ENCODE measurements at regions not wholly inside any gene's neighbourhood (a gene's known extent, or its start where the extent isn't known, plus 50 kb on each side); places are given as distances from the start of the nearest gene placed in this dataset.

GRCh38 chr1:73953586-73953985 lies 244.4 kb downstream of the LRRIQ3 start:
- no peak for DNase-seq

DNA sequence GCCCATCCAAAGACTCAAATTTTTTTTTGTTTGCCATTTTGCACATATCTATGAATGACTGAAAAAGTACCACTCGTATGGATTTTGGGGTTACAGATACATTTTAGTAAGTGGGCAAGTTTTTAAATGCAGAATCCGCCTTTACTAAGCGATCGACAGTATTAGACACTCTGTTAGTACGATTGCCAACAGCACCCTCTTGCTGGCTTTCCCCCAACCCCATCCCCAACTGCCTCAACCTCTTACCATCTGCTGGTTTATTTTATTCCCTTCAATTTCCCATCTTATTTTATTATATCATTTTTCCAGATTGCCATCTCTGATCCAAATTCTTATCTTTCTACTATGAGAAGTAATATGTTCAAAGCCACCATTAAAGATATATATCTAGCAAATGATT lies 244.8 kb downstream of the LRRIQ3 start:
- DNase-seq, result no peak

GRCh38 chr1:73948055-73948454 lies 249.9 kb downstream of the LRRIQ3 start:
- DNase-seq, result no peak

DNA sequence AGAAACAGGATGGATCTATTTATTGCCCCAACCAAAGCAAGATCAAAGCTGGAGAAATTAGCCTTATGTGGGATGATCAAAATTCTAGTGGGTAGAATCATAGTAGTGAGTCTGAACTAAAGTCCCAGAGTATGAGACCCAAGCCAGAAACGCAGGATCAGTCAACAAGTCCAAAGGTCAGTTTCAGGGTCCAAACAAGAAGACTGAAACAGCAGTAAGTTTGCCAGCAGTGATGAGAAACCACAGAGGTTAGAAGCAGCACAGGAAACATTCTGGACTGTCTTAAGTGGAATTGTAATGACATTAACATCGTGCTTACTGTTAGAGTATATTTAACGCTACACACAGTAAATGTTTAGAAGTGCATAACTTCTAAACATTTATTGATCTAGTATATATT lies 251.0 kb downstream of the LRRIQ3 start:
- no peak for DNase-seq

DNA sequence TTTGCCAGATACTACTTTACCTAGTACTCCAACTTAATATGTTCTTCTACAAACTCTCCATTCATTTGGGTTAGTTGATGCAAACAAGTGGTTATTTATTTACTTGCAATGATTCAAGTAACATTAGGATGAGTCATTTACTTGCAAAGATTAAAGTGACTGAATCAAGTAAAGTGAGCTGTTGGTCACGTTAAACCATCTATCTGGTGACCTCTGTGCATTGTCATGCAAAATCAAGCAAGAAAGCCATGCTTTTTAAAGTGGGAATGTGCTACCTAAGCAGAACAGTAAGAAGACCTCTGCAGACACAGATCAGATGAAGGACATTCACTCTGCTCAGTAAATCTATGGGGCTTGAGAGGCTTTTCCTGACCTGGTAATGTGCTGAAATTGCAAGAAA lies 254.7 kb downstream of the LRRIQ3 start:
- no peak for DNase-seq

DNA sequence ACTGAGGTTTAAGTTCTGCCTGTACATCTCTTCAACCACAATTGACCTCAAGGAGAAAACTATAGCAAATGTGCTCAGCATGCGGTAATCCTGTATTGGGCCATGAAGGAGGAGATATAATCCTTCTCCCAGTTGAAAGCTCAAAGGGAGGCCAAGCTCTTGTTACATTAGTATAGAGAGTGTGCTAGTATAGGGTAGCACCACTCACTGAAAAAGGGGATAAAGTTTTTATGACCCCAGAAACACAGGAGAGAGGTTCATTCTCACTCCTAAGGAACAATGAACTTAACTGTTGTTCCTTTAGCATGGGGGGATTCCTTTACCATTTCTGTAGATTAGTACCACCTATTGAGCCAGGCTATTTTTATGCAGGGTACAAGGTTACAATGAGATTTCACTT lies 267.7 kb downstream of the LRRIQ3 start:
- no peak for DNase-seq

DNA sequence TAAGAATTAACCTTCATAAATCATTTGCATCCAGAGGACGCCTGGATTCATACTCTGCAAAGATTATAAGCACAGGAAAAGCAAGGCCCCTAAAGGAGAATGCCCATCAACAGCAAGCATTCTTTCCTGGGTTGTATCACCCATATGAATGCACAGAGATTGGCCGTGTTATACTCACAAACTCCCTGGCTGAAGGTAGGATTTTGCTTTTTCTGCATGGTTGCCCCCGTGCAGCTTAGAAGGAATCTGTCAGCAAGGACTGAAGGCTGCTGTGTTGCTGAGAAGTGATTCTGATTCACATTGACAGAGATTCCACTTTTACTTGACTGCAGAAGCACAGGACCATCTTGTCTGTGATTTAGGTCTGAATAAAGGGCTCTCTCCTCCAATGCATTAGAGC lies 283.0 kb downstream of the LRRIQ3 start:
- DNase-seq, result no peak

DNA sequence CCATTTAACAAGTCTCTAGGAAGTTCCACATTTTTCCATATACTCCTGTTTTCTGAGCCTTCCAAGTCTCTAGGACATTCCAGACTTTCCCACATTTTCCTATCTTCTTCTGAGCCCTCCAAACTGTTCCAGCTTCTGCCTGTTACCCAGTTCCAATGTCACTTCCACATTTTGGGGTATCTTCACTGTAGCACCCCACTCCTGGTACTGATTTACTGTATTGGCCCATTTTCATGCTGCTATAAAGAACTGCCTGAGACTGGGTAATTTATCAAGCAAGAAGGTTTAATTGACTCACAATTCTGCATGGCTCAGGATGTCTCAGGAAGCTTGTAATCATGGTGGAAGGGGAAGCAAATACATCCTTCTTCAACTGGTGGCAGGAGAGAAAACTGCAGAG lies 285.0 kb downstream of the LRRIQ3 start:
- DNase-seq, result no peak

DNA sequence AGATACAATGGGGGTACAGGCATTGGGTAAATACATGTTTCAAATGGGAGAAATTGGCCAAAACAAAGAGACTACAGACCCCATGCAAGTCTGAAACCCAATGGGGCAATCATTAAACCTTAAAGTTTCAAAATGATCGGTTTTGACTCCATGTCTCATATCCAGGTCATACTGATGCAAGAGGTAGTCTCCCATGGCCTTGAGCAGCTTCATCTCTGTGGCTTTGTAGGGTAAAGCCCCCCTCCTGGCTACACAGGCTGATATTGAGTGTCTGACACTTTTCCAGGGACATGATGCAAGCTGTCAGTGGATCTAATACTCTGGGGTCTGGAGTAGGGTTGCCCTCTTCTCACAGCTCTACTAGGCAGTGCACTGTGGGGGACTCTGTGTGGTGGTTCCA lies 286.1 kb downstream of the LRRIQ3 start:
- no peak for DNase-seq

DNA sequence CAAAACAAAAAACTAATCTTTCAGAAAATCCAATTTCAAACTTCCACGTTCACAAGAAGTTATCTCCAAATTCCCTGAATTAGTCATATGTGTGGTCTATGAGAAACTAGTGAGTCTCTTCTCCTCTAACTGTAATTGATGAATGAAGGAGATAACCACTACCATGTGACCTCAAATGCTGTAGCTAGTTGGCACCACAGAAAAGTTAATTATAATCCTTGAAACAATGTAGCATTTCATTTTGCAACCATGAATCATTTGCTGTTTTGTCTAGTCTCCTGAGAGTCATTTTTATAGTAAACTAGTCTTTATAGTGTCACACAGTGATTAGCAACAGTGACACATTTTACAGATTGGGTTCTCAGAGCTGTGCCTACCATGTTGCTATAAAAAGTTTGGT lies 287.5 kb downstream of the LRRIQ3 start:
- no peak for DNase-seq

- DNase-seq, result no peak
Measured at GRCh38 chr1:73910062-73910461, 287.9 kb downstream of the LRRIQ3 start.

DNA sequence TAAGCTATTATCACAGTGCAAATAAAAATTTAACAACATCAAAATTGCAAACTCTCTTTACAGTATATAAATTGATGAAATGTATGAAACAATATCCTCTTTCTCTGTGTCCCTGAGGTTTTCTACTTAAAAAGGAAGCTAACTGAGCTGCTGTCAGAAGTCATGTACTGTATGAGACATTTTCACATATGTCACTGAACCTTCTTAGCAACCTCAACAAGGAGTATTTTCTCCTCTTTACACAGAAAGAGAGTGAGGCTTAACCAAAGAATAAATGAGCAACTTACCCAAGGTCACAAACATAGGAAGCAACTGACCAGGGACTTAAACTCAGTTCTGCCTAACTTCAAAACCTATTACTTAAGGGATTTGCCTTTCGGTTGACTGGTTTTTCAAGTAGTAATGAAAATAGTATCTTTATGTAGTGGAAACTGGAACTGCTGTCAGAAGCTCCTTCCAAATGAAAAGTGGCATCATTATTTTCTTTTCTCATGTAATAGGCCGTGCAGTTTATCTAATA lies 288.9 kb downstream of the LRRIQ3 start:
- no peak for DNase-seq

- DNase-seq, result no peak
Measured at GRCh38 chr1:73907051-73907450, 290.9 kb downstream of the LRRIQ3 start.

DNA sequence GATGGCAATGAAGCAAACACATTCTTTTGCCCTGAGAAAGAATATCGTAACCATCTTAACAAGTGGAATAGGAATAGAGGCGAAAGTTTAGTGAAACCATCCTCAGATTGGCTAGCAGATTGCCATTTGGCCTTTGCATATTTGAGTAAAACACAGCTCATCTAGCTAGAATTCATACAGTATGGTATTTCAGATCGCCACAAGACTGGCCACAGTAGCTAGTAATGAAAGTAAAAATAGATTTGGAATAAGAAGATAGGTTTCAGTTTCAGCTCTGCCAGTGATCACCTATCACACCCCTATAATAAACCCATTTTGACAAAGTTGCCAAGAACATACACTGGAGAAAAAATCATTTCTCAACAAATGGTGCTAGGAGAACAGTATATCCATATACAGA lies 294.9 kb downstream of the LRRIQ3 start:
- no peak for DNase-seq

DNA sequence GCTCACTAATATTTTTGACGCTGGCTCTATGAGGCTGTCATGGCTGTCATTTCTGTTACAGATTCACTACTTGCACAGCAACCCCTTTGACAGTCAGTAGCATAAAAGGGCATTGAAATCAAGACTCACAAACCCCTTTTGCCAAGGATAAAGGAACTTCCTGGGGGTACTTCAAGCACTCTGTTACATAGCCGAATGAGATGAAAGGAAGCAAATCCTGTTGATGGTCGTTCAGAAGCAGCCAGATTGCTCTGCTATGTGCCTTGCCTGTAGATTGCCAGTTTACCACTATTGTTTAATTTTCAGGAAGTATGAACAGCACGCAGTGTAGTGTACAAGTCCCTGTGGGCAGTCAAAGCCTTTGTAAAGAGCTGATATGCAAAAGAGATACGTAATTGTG lies 296.2 kb downstream of the LRRIQ3 start:
- no peak for DNase-seq

- DNase-seq, result no peak
Measured at GRCh38 chr1:73899311-73899710, 298.7 kb downstream of the LRRIQ3 start.

- DNase-seq, result no peak
Measured at GRCh38 chr1:73898540-73898939, 299.4 kb downstream of the LRRIQ3 start.

DNA sequence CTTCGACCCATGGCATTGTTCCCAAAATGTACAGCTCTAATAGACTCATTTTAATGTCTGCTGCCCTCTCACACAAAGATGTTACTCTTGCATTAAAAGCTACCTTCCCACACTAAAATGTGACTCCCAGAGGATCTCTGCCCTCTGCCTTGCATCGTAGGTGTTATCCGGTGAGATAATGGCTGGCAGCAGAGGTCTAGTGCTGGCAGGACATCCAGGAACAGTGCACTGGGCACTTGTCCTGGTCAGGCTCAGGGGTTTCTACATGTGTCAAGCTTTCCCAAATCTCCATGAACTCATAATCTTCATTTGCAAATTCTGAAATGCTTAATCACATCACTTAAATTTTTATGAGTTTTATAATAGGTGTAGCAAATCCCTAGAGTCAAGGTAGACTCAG lies 310.6 kb downstream of the LRRIQ3 start:
- DNase-seq, result no peak

DNA sequence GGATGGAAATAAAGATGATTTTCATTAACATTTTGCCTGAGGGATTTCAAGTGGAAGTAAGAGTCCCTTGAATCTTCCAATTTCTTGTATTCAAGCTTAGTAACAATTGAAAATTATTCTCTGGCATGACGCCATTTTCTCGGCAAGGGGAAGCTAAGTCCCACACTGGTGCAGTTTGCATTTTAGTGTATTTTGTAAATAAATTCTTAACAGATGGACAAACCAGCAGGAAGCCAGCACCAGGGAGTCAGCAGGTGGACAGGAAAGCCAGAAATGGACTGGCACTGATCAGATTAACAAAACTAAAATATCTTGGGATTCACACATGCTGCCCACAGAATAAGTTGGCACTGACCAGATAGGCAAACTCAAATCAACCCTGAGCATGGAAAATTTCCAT lies 311.3 kb downstream of the LRRIQ3 start:
- DNase-seq, result no peak

DNA sequence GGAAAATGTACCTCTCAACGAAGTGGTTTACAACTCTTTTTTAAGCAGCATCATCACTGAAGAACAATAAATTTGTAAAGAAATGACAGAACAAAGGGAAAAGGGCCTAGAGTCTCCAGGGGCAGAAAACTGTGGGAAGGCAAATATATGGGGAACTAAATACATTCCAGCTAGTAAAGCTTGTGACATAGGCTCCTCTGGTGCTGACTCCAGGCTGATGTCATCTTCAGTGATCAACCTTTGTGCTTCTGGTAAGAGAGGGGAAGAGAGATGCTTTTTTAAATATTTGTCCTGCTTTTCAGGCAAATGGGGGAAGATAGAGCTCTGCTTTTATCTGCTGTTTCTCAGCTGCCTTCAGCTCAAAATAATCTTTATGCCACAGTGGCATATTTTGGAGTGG lies 323.2 kb downstream of the LRRIQ3 start:
- no peak for DNase-seq

DNA sequence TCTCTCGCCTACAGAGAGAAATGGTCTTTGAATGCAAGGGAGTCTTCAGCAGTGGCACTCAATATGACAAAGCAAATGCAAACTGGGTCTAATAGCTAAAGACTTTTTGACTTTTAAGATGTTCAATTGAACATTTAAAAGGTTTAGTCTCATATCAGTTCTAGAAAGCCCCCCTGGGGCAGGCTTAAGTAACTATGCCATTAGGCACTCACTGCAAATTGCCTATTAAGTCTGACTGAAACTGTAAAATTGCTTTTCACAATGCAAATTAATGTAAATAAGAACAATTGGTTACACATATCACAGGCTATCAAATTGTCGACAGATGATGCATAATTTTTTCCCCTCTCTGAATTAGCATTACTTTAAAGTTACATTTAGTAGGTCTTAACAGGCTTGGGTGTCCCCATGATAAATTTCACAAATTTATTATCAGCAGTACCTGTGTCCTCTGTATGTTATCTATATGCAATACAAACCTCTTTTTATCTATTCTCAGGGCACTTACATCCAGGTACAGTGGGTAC lies 329.1 kb downstream of the LRRIQ3 start:
- no peak for DNase-seq

DNA sequence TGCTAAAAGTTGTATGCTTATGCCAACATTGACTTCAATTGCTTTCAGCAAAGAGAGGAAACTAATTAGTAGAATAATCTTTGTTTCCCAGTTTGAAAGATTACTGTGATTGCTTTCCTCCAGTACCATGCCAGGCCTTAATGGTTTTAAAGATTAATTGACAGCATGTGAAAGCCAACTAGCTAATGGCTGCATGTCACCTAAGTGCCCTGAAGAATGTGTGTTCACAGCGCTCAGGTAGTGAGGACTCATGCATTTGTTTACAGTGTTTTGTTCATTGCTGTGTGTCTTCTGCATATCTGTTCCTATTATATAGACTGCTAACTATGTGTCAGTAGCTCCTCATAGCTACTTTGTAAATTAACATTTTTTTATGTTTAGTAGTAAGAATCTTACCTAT lies 335.6 kb downstream of the LRRIQ3 start:
- DNase-seq, result no peak

GRCh38 chr1:73860421-73860950 lies 337.5 kb downstream of the LRRIQ3 start:
- no peak for DNase-seq

GRCh38 chr1:73859227-73859626 lies 338.7 kb downstream of the LRRIQ3 start:
- DNase-seq, result no peak

- no peak for DNase-seq
Measured at GRCh38 chr1:73854527-73854926, 343.4 kb downstream of the LRRIQ3 start.

DNA sequence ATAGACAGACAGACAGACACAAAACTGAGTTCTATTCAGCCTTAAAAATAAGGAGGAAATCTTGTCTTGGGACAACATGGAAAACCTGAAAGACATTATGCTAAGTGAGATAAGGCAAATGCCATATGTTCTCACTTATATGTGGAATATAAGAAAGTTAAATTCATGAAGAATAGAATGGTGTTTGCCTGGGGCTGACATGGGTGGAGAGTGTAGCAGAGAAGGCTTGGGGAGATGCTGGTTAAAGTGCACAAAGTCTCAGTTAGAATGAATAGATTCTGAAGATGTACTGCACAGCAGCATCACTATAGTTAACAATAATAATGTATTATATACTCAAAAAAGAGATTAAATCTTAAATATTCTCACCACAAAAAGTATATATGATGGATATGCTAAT lies 355.5 kb downstream of the LRRIQ3 start:
- no peak for DNase-seq
